Stimulated activated naive B cell treated with anti-CD40 and anti-IgM and Interleukin-4, amounts not matched to agents 10 μg/mL and 1 μg/mL and 100 μg/mL, for 72 hours (primary cell): ENCODE measurements at regions not wholly inside any gene's neighbourhood (a gene's known extent, or its start where the extent isn't known, plus 50 kb on each side); places are given as distances from the start of the nearest gene placed in this dataset.
"Not testable (repeated sequence)": the region's sequence is repeated elsewhere in the genome, so short reads cannot be mapped to it uniquely, and the experiment has no call there.

ENCODE experiments used
- ATAC-seq, 2 donors: fragments of 150-1000 bp; cut with Tn5 transposase; replicated peaks; 2 replicates each; pipeline ENCODE4 v1.10.0; 2021; ENCODE audit warnings: moderate library complexity in 1 of 2
- DNase-seq: peaks from one replicate; pipeline ENCODE4 v3.0.0; 2021
- H3K27ac Mint-ChIP-seq: one replicate; pipeline ENCODE4 v1.8.0; 2022; ENCODE audit warnings: mild to moderate bottlenecking, mixed read lengths
- H3K27me3 Mint-ChIP-seq, 2 donors: one replicate each; pipeline ENCODE4 v1.8.0; 2022; ENCODE audit warnings: mixed read lengths in 2 of 2
- H3K36me3 Mint-ChIP-seq, 2 donors: one replicate each; pipeline ENCODE4 v1.8.0; 2022; ENCODE audit warnings: mixed read lengths in 2 of 2, mild to moderate bottlenecking in 1 of 2
- H3K4me1 Mint-ChIP-seq, 2 donors: one replicate each; pipeline ENCODE4 v1.8.0; 2022; ENCODE audit warnings: mixed read lengths in 2 of 2, mild to moderate bottlenecking in 1 of 2
- H3K4me3 Mint-ChIP-seq, 2 donors: one replicate each; pipeline ENCODE4 v1.8.0; 2022; ENCODE audit warnings: mild to moderate bottlenecking in 2 of 2, mixed read lengths in 2 of 2, moderate library complexity in 1 of 2
- H3K9me3 Mint-ChIP-seq, 2 donors: one replicate each; pipeline ENCODE4 v1.8.0; 2022; ENCODE audit warnings: mixed read lengths in 2 of 2, mild to moderate bottlenecking in 1 of 2

DNA sequence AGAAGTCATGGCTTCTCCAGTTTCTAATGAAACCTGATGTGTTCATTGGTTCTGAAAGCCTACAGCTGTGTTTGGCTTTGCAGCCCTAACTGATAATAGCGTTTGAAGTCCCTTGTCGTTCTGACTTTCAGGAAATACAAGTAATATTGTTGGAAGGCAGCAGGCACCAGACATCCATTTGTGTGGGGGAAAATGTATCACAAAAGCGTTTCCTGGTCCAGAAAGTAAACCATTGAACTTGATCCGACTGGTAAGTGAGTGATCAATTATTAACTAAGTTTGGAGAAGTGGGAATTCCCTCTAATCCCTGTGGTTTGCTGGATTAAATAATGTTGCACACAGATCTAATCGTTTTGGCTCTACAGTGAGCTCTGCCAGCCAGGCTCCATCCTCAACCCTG lies 77.3 kb upstream of the LTA4H start:
- no peak for ATAC-seq
- no peak overlapping the region for H3K4me3 Mint-ChIP-seq
- H3K9me3 Mint-ChIP-seq: no peaks in the 10 kb centered on the region
- no peak overlapping the region for H3K27ac Mint-ChIP-seq
- DNase-seq: no peak
- peaks cover 0 to 6% of the 10 kb centered on the region in 2 donors for H3K27me3 Mint-ChIP-seq
- H3K4me1 Mint-ChIP-seq: peaks cover 16 to 23% of the 10 kb centered on the region in 2 donors
- no peaks in the 10 kb centered on the region for H3K36me3 Mint-ChIP-seq

- DNase-seq: no peak
- no peak for ATAC-seq
- Mint-ChIP-seq H3K4me3 (no peak overlapping the region), H3K9me3 (no peaks in the 10 kb centered on the region), H3K36me3 (no peaks in the 10 kb centered on the region), H3K27me3 (peaks cover 0 to 6% of the 10 kb centered on the region in 2 donors), H3K4me1 (peaks cover 19 to 37% of the 10 kb centered on the region in 2 donors), H3K27ac (no peak overlapping the region)
Measured at GRCh38 chr12:96117460-96117859, 76.7 kb upstream of the ELK3 start.

DNA sequence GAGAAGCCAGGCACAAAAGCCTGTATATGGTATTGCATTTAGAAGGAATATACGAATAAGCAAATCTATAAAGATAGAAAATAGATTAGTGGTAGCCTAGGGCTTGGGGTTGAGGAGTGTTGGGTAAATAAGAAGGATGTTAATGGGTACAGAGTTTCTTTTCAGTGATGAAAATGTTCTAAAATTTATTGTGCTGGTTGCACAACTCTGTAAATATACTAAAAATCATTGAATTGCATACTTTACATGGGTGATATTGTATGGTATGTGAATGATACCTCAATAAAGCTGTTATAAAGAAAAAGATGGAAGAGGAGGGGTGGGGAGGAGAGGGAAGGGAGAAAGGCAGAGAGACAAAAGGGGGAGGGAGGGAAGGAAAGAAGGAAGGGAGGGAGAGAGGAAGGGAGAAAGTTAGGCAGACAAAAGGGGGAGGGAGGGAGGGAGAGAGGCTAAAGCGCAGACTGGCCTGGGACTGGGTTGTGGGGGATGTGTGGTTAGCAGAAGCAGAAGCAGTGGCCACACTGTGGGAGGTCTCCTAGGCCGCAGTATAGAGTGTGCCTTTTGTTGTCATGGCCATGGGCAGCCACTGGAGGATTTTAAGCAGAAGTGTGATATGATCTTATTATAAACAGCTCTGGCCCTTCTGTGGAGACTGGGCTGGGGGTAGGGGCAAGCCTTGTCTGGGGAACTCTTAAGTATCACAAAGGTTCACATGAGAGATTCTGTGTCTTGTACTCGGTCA lies 73.6 kb upstream of the ELK3 start:
- peak overlapping the region; percentile 90 for H3K27ac Mint-ChIP-seq
- ATAC-seq (peak; percentile 94 to 98), DNase-seq (peak; percentile 59)
- peaks cover 17 to 33% of the 10 kb centered on the region in 2 donors for H3K4me1 Mint-ChIP-seq
- H3K36me3 Mint-ChIP-seq: no peaks in the 10 kb centered on the region
- H3K27me3 Mint-ChIP-seq: no peaks in the 10 kb centered on the region
- no peaks in the 10 kb centered on the region for H3K9me3 Mint-ChIP-seq
- H3K4me3 Mint-ChIP-seq: peak overlapping the region; percentile 59 to 80

DNA sequence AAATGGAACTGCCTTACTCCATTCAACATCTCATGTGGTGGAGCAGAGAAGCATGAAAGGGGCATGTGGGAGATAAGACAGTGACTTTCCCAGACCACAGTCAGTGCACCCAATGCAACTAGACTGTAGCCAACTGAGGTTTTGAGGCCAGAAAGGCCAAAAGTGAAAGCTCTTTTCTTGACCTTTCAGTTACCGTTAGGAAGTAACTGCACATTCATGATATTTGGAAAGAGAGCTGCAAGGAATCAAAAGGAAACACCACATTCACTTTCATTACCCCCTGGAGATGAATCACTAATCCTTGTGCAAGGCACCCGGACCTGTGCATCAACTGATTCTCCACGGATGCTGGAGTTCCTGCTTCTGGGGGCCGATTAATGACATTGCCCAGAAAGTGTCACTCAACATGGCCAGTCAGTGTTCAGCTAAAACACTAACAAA lies 72.9 kb upstream of the ELK3 start:
- Mint-ChIP-seq H3K27ac (peak overlapping the region; percentile 90), H3K27me3 (no peaks in the 10 kb centered on the region), H3K9me3 (no peaks in the 10 kb centered on the region), H3K4me1 (peaks cover 17 to 33% of the 10 kb centered on the region in 2 donors), H3K4me3 (peak overlapping the region; percentile 59 to 80), H3K36me3 (no peaks in the 10 kb centered on the region)
- DNase-seq (peak; percentile 18), ATAC-seq (peak; percentile 73 to 76)

GRCh38 chr12:96128292-96128691 lies 65.9 kb upstream of the ELK3 start:
- H3K27ac Mint-ChIP-seq, H3K9me3 Mint-ChIP-seq: not testable (repeated sequence)

DNA sequence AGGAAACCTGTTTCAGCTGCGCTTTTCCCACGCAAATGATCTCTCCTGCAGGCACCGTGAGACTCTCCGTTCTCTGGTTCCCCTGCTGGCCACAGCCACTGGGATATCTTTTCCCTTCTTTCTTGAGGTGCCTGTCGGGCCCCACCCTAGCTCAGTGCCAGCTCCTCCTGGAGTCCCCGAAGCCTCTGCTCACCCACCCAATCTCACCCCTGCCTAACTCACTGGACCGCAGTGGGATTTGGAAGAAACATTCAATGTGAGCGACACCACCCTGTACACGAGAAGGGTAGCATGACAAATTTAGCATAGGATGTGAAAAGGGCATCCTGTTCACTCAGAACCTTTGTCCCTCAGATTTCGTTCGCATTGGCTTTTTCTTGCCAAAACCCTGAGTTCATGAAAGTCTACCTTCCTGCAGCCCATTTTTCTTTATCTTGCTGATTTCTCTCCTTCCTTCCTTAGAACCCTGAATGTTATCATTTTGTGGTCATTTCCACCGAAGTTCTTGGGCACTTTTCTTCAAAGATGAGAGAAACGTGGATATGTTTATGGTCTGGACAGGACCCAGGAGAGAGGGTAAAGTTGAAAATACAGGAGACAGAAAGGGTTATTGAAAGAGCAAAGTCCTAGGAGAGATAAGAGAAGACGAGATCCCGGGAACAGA lies 63.6 kb upstream of the ELK3 start:
- Mint-ChIP-seq H3K4me1 (peaks cover 11 to 14% of the 10 kb centered on the region in 2 donors), H3K36me3 (peaks cover 3 to 6% of the 10 kb centered on the region in 2 donors), H3K9me3 (peaks cover 0 to 6% of the 10 kb centered on the region in 2 donors), H3K4me3 (no peak overlapping the region), H3K27ac (no peak overlapping the region), H3K27me3 (peaks cover 0 to 17% of the 10 kb centered on the region in 2 donors)
- DNase-seq: no peak
- ATAC-seq: no peak

More at GRCh38 chr12:96128292-96128691, 65.9 kb upstream of the ELK3 start:
- not testable (repeated sequence) for DNase-seq, H3K36me3 Mint-ChIP-seq, ATAC-seq, H3K4me1 Mint-ChIP-seq, H3K4me3 Mint-ChIP-seq
- peaks cover 0 to 11% of the 10 kb centered on the region in 2 donors for H3K27me3 Mint-ChIP-seq

GRCh38 chr12:96131230-96131788 lies 62.9 kb upstream of the ELK3 start:
- no peak overlapping the region for H3K27ac Mint-ChIP-seq
- peaks cover 0 to 17% of the 10 kb centered on the region in 2 donors for H3K27me3 Mint-ChIP-seq
- ATAC-seq (no peak), DNase-seq (no peak)
- H3K4me1 Mint-ChIP-seq: peaks cover 11 to 16% of the 10 kb centered on the region in 2 donors
- peaks cover 0 to 6% of the 10 kb centered on the region in 2 donors for H3K9me3 Mint-ChIP-seq
- no peak overlapping the region for H3K4me3 Mint-ChIP-seq
- peaks cover 3 to 6% of the 10 kb centered on the region in 2 donors for H3K36me3 Mint-ChIP-seq

- peaks cover 0 to 4% of the 10 kb centered on the region in 2 donors for H3K9me3 Mint-ChIP-seq
- peaks cover 0 to 17% of the 10 kb centered on the region in 2 donors for H3K27me3 Mint-ChIP-seq
- H3K27ac Mint-ChIP-seq: no peak overlapping the region
- peaks cover under 1 to 1% of the 10 kb centered on the region in 2 donors for H3K36me3 Mint-ChIP-seq
- H3K4me1 Mint-ChIP-seq: peaks cover 17 to 25% of the 10 kb centered on the region in 2 donors
- H3K4me3 Mint-ChIP-seq: no peak overlapping the region
- ATAC-seq (peak; percentile 48 to 52), DNase-seq (no peak)
Measured at GRCh38 chr12:96132819-96133218, 61.4 kb upstream of the ELK3 start.

- Mint-ChIP-seq H3K27me3 (peaks cover 0 to 17% of the 10 kb centered on the region in 2 donors), H3K9me3 (no peaks in the 10 kb centered on the region), H3K36me3 (no peaks in the 10 kb centered on the region), H3K4me1 (peaks cover 14 to 20% of the 10 kb centered on the region in 2 donors), H3K4me3 (no peak overlapping the region), H3K27ac (no peak overlapping the region)
- DNase-seq: no peak
- no peak for ATAC-seq
Measured at GRCh38 chr12:96134200-96134599, 60.0 kb upstream of the ELK3 start.

DNA sequence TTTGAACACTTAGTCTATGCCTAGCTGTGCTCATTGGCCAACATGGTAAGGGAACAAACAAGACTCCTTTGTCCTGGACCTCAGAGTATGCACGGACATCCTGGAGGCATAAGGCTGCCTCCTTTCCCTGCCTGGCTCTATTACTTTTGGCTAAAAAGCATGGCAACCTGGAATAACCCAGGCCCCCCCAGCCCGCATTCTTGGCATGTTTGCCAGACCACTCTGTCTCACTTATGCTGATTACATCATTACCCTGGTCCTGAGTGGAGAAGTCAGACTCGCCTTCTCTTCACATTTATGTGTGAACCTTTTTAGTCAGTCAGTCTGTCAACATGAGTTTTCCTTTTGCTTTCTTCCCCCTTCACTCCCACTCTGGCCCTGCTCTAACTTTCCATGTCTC lies 58.0 kb upstream of the ELK3 start:
- ATAC-seq (no peak), DNase-seq (no peak)
- Mint-ChIP-seq H3K27ac (no peak overlapping the region), H3K4me3 (no peak overlapping the region), H3K9me3 (no peaks in the 10 kb centered on the region), H3K27me3 (peaks cover 0 to 7% of the 10 kb centered on the region in 2 donors), H3K4me1 (peaks cover 13 to 18% of the 10 kb centered on the region in 2 donors), H3K36me3 (no peaks in the 10 kb centered on the region)

GRCh38 chr12:96136725-96137378 lies 57.3 kb upstream of the ELK3 start:
- DNase-seq: no peak
- no peaks in the 10 kb centered on the region for H3K9me3 Mint-ChIP-seq
- H3K27me3 Mint-ChIP-seq: peaks cover 0 to 7% of the 10 kb centered on the region in 2 donors
- peak; percentile 81 to 90 for ATAC-seq
- H3K36me3 Mint-ChIP-seq: no peaks in the 10 kb centered on the region
- H3K27ac Mint-ChIP-seq: peak overlapping the region; percentile 10
- H3K4me3 Mint-ChIP-seq: no peak overlapping the region
- H3K4me1 Mint-ChIP-seq: peaks cover 11 to 18% of the 10 kb centered on the region in 2 donors

- Mint-ChIP-seq H3K36me3 (no peaks in the 10 kb centered on the region), H3K9me3 (no peaks in the 10 kb centered on the region), H3K4me3 (no peak overlapping the region), H3K27ac (no peak overlapping the region), H3K4me1 (peaks cover 18 to 29% of the 10 kb centered on the region in 2 donors), H3K27me3 (no peaks in the 10 kb centered on the region)
- no peak for DNase-seq
- no peak for ATAC-seq
Measured at GRCh38 chr12:96140174-96140573, 54.0 kb upstream of the ELK3 start.

- Mint-ChIP-seq H3K36me3 (no peaks in the 10 kb centered on the region), H3K4me3 (no peak overlapping the region), H3K27me3 (no peaks in the 10 kb centered on the region), H3K4me1 (peaks cover 17 to 28% of the 10 kb centered on the region in 2 donors), H3K9me3 (no peaks in the 10 kb centered on the region), H3K27ac (no peak overlapping the region)
- ATAC-seq (no peak), DNase-seq (no peak)
Measured at GRCh38 chr12:96141216-96141912, 52.8 kb upstream of the ELK3 start.

DNA sequence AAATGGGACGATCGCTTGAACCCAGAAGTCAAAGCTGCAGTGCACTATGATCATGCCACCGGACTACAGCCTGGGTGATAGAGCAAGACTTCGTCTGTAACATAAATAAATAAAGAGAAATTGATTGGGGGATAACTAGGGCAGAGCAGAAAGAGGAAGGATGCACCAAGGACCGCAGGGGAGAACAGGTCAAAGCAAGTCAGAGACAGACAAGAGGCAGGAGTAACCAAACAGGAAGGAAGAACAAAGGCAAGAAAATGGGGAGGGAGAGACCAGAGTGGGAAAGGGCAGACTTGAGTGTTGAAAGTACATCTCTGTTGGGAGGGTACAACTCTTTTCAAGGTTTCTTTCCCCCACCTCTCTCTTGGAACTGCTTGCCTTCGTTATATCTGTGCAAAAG lies 50.8 kb upstream of the ELK3 start:
- no peak overlapping the region for H3K27ac Mint-ChIP-seq
- DNase-seq (no peak), ATAC-seq (peak; percentile 83 to 88)
- H3K36me3 Mint-ChIP-seq: no peaks in the 10 kb centered on the region
- peak overlapping the region; percentile 14 to 39 for H3K4me3 Mint-ChIP-seq
- H3K27me3 Mint-ChIP-seq: no peaks in the 10 kb centered on the region
- no peaks in the 10 kb centered on the region for H3K9me3 Mint-ChIP-seq
- H3K4me1 Mint-ChIP-seq: peaks cover 12 to 26% of the 10 kb centered on the region in 2 donors
